HG03039 (cell line): ENCODE measurements at regions not wholly inside any gene's neighbourhood (a gene's known extent, or its start where the extent isn't known, plus 50 kb on each side); places are given as distances from the start of the nearest gene placed in this dataset.
"Not testable (repeated sequence)": the region's sequence is repeated elsewhere in the genome, so short reads cannot be mapped to it uniquely, and the experiment has no call there.

ENCODE experiments used
- ATAC-seq: cut with Tn5 transposase; IDR thresholded peaks from one replicate; pipeline ENCODE4 v1.9.1; 2021; ENCODE audit warnings: mild to moderate bottlenecking, moderate library complexity; ENCODE audit not compliant: unreplicated experiment

DNA sequence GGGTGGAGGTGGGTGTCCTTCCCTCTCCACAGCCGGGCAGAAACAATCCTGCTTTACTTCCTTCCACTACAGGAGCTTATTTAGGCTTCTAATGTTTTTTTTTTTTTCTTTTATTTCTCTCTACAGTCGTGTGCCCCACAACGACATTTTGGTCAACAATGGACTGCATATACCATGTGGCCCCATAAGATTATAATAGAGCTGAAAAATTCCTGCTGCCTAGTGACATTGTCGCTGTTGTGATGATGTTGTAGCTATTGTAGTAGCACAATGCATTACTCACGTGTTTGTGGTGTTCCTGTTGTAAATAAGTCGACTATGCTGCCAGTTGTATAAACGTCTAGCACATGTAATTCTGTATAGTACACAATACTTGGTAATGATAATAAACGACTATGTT, 153.7 kb downstream of the IL20RB start:
- ATAC-seq, result no peak

GRCh38 chr3:137116619-137117018, 158.8 kb downstream of the IL20RB start:
- ATAC-seq, result no peak

DNA sequence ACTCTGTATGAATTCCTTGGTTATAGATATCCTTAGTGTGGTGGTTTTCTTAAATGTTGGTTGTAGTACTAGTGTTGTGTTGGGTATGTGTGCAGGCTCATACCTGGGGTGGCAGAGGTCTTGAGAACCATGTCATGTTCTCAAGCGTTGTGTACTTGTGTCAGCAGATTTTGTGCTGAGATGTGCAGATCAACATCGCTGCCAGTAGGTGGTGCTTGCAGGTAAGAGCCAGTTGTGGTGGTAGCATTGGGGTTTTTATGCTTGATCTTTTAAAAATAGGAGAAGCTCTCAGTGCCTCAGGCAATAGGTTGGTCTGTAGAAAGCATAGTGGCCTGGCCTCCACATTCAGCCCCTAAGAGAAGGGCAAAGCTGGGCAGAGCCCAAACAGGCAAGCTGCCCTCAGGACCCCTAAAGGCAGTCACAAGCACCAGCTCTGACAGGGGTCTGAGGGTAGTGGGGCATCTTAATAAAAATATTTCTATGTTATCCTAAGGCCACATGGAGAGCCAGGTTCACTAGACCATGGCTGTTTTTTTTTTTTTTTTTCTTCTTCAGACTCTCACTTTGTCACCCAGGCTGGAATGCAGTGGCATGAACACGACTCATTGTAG, 164.0 kb downstream of the IL20RB start:
- no peak for ATAC-seq

GRCh38 chr3:137131081-137131480, 173.3 kb downstream of the IL20RB start:
- no peak for ATAC-seq

DNA sequence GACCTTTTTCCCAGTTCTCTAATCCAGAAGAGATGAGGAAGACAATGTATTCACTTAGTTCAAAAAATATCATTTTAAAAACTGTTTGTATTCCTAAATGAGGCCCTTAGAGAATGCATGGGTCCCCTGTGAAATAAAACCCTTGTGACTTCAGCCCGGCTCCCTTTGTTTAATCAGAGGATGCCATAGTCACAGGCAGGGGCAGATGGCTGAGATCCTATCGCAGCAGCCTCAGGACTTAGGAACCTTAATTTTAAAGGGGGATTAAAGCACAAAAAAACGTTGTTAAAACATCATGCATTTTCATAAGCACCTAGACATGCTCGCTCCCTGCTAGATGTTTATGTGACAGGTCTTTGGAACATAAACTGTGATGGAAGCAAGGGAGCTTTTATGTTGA, 176.6 kb downstream of the IL20RB start:
- ATAC-seq, result no peak

DNA sequence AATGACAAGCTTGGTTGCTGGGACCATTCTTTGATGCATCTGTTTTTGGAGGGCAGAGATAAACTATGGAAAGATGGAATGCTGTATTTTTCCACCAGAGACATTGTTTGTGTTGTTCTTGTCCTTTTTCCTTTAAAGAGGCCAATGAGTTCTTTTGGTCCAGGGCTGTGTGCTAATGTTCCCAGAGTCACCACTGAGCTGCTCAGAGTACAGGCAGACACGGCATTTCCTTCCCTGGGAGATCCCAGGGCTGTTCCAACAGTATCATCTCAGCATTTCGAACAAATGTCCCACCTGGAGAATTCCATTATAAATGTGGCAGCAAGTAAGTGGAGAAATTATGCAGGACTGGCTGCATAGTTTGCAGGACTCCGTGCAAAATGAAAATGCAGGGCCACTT, 190.6 kb downstream of the IL20RB start:
- ATAC-seq, result no peak

GRCh38 chr3:137148917-137149316, 191.1 kb downstream of the IL20RB start:
- ATAC-seq, result no peak

- no peak for ATAC-seq
These were observed 193.0 kb downstream of the IL20RB start for GRCh38 chr3:137150825-137151224.

- not testable (repeated sequence) for ATAC-seq
These were observed 195.3 kb downstream of the IL20RB start for GRCh38 chr3:137153046-137153445.

- no peak for ATAC-seq
These were observed 205.6 kb downstream of the IL20RB start for GRCh38 chr3:137163241-137163871.

- ATAC-seq, result no peak
These were observed 206.2 kb downstream of the IL20RB start for GRCh38 chr3:137163958-137164357.

GRCh38 chr3:137165117-137165806, 207.5 kb downstream of the IL20RB start:
- no peak for ATAC-seq

DNA sequence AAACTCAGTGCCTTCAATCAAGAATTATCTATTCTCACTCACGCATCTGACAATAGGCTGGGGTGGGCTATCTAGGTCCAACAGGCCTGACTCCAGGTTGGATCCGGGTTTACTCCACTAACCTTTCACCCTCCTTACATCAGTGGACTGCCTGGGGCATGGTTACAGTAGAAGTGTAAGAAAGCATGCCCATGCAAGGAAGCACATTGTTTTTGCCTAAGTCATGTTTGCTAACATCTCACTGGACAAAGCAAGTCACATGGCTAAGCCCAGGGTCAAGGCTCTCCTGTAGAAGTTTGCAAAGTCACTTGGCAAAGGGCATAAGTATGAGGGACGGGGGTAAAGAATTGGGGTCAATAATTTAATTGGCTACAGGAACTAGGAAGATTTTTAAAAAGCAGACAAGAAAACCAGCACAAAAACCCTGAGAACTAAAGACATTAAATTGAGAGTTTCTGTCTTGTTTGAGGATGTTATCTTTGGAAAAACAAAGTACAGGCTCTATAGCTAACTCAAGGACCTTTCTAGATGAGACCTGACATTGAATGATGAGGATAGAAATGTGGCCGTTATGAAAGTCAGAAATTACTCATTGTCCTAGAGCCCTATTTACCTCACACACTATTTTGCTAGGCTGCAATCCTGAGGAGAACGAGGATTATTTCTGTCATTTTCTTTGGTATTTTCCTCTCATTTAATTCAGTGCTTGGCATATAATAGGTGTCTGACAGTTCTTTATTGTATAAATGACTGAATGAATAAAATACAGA, 214.2 kb downstream of the IL20RB start:
- no peak for ATAC-seq

DNA sequence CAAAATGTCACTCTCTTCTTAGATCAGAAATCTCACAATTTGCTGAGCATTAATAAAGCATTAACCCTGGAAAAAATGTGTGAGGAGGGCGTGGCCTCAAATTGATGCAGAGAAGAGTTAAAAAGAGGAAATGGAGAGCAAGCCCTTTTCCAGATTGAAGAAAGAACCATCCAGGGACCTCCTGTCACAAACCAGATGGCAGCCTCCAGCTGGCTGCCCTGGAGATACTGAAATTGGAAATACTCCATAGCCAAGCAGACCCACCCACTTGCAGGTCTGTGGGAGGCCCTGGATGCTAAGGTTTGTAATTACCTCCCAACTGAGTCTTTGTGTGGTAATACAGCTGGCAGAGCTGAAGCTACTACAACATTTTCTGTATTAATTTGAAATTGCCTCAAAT, 214.9 kb downstream of the IL20RB start:
- no peak for ATAC-seq

GRCh38 chr3:137174514-137174913, 216.7 kb downstream of the IL20RB start:
- ATAC-seq, result no peak

GRCh38 chr3:137180220-137180619, 222.4 kb downstream of the IL20RB start:
- no peak for ATAC-seq

DNA sequence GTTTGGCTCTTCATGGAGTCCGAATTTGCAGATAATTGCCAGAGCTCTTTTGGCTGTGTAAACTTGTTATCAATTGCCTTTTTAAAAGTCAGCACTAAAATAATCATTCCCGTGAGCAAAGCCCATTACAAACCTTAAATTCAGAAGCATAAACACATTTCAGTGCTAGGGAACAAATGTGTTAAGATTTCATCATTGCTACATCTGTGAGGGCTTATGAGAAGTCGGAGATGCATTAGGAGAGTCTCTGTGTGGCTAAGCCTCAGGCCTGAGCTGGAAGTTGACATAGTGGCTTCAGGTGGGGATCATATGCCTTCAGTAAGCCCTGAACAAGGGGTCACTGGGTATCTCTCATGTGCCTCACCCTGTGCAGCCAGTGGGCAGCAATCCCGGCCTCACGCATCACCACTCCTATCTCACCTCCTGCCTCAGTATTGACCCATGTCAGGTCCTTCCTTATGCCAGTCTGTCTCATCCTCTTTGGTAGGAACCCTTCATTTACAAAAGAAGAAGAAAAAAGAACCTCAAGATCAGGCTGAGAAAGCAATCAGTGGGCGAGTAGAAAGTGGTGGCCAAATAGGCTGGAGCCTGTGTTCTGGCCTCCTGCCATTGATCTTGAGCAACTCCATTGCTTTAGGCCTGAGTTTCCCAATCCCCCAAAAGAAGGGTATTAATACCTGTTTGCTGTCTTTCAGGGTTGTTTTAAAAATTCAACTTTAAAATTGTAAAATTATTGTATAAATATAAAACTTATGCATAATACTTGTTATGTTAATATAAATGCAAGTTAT, 233.5 kb downstream of the IL20RB start:
- ATAC-seq, result no peak

GRCh38 chr3:137191951-137192350, 234.2 kb downstream of the IL20RB start:
- no peak for ATAC-seq

GRCh38 chr3:137194301-137194700, 236.5 kb downstream of the IL20RB start:
- ATAC-seq, result no peak

- ATAC-seq, result not testable (repeated sequence)
These were observed 240.6 kb downstream of the IL20RB start for GRCh38 chr3:137198374-137198773.

DNA sequence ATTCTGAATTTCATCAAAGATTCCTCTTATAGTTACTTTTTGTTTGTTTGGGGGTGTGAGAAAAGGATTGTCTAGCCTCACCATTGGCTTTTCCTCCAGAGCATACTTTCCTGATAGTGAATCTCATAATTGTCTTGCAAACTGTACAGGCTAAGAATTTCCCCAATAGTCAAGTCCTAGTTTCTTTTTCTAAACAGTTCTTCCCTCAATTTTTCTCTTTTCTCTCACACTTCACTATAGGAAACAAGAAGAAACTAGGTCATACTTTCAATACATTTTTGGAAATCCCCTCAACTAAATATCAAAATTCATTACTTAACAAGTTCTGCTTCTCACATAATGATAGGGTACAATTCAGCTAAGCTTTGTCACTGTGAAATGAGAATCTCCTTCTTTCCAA, 241.9 kb downstream of the IL20RB start:
- ATAC-seq, result no peak
